Peyer's patch (tissue), 4 donors: ENCODE measurements at regions not wholly inside any gene's neighbourhood (a gene's known extent, or its start where the extent isn't known, plus 50 kb on each side); places are given as distances from the start of the nearest gene placed in this dataset.

Source experiments
- POLR2A ChIP-seq, 2 donors: fragments of 450-650 bp; IDR thresholded peaks; one replicate each; pipeline ENCODE4 v1.5.1; 2017; ENCODE audit warnings: antibody characterized with exemption in 2 of 2, mild to moderate bottlenecking in 2 of 2, moderate library complexity in 2 of 2
- TF ChIP-seq, protein P1 (sequence below), 6 experiments: fragments of 450-650 bp in 4 of 6; fragments of 200-600 bp in 2 of 6; sonication (generic) in 1 of 6; IDR thresholded peaks; one replicate each; pipeline ENCODE4 v1.5.1; 2017 to 2019; ENCODE audit warnings: antibody characterized with exemption in 6 of 6, mild to moderate bottlenecking in 3 of 6, moderate library complexity in 1 of 6

DNA sequence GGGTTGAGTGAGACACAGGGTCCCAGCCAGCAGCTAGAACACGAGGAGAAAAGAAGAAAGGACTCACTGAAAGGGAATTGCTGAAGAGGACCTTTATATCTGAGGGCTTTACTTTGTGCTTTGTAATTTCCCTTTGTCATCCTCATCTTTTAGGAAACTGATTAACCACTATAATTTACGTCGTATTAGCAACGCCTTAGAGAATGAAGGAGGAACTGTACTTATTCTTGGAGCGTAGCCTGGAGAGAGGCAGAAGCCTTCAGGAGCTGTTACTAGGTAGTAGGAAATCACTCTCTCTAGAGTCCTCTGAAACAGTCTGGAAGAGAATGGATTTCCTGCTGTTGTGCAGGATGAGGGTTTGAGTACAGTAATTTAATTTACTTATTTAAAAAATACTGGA is 101.0 kb upstream of the STEAP1B start:
- TF ChIP-seq, protein P1, sequence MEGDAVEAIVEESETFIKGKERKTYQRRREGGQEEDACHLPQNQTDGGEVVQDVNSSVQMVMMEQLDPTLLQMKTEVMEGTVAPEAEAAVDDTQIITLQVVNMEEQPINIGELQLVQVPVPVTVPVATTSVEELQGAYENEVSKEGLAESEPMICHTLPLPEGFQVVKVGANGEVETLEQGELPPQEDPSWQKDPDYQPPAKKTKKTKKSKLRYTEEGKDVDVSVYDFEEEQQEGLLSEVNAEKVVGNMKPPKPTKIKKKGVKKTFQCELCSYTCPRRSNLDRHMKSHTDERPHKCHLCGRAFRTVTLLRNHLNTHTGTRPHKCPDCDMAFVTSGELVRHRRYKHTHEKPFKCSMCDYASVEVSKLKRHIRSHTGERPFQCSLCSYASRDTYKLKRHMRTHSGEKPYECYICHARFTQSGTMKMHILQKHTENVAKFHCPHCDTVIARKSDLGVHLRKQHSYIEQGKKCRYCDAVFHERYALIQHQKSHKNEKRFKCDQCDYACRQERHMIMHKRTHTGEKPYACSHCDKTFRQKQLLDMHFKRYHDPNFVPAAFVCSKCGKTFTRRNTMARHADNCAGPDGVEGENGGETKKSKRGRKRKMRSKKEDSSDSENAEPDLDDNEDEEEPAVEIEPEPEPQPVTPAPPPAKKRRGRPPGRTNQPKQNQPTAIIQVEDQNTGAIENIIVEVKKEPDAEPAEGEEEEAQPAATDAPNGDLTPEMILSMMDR (IDR thresholded peaks at IDR 0.05) = no peak
- no peak for TF ChIP-seq POLR2A (IDR thresholded peaks at IDR 0.05)
